Fibroblast of the aortic adventitia (primary cell): ENCODE measurements at regions not wholly inside any gene's neighbourhood (a gene's known extent, or its start where the extent isn't known, plus 50 kb on each side); places are given as distances from the start of the nearest gene placed in this dataset.

Experiments
- DNase-seq: peaks from one replicate; pipeline ENCODE4 v3.0.0-alpha.2; 2010; ENCODE audit warnings: low read depth
- H3K4me3 ChIP-seq: 2 replicates; pipeline ENCODE4 v1.5.1; 2011; ENCODE audit warnings: low read depth, mild to moderate bottlenecking, control low read depth, low read length, moderate library complexity
- TF ChIP-seq, protein P1 (sequence below): IDR thresholded peaks from 2 replicates; pipeline ENCODE4 v1.5.1; 2011; ENCODE audit warnings: mild to moderate bottlenecking, low read length, control low read depth, inconsistent platforms; ENCODE audit not compliant: insufficient read depth

DNA sequence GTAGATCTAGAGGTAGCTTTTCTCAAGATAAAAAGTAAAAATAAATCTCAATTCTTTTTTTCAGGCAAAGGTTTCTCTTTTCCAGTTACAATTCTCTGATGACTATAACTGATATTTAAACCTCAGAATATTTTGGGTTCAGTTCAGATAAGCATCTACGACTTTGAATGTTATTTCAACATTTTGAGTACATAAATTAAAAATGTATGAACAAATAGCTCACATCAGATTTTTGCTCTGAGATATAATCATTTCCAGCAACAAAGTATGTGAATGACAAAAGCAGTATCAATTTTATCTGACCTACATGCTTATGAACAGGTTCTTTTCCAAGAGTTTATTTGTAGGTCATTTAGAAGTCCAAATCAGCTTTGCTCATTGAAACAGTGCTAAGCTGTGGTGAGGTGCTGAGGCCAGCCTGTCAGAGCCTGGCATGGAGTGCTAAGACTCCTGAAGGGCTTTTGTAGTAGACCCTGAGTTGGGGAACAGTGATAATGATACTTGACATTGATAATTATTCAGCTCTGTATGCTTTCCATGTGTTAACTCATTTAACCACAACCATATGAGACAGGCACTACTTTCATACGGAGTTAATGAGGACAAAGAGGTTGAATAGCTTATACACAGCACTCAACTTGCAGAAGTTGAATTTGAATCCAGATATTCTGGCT is 205.0 kb upstream of the DCN start:
- no peak for DNase-seq
- no peak overlapping the region for H3K4me3 ChIP-seq
- TF ChIP-seq, protein P1, sequence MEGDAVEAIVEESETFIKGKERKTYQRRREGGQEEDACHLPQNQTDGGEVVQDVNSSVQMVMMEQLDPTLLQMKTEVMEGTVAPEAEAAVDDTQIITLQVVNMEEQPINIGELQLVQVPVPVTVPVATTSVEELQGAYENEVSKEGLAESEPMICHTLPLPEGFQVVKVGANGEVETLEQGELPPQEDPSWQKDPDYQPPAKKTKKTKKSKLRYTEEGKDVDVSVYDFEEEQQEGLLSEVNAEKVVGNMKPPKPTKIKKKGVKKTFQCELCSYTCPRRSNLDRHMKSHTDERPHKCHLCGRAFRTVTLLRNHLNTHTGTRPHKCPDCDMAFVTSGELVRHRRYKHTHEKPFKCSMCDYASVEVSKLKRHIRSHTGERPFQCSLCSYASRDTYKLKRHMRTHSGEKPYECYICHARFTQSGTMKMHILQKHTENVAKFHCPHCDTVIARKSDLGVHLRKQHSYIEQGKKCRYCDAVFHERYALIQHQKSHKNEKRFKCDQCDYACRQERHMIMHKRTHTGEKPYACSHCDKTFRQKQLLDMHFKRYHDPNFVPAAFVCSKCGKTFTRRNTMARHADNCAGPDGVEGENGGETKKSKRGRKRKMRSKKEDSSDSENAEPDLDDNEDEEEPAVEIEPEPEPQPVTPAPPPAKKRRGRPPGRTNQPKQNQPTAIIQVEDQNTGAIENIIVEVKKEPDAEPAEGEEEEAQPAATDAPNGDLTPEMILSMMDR: no peak

DNA sequence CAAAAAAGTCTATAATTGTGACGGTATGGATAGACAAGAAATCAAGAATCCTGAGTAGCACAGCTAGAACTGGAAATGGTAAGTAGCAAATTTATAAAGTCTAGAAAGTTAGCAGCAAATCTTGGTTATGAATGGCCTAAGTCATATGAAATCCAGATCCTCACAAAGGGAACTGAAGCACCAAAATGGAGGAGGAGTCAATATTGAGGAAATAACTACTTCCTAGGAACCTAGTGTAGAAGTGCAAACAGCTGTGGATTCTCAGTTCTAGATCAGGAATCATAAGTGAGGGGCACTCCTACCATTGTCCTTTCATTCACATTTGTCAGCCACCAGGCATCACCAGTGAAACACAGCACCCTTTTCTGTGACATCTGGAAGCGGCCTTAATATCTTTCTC is 202.2 kb upstream of the DCN start:
- TF ChIP-seq, protein P1: no peak
- DNase-seq: no peak
- H3K4me3 ChIP-seq: no peak overlapping the region

- H3K4me3 ChIP-seq: no peak overlapping the region
- peak; percentile 9 for DNase-seq
- TF ChIP-seq, protein P1: no peak
These were observed 201.7 kb upstream of the DCN start for GRCh38 chr12:91384366-91384765.

DNA sequence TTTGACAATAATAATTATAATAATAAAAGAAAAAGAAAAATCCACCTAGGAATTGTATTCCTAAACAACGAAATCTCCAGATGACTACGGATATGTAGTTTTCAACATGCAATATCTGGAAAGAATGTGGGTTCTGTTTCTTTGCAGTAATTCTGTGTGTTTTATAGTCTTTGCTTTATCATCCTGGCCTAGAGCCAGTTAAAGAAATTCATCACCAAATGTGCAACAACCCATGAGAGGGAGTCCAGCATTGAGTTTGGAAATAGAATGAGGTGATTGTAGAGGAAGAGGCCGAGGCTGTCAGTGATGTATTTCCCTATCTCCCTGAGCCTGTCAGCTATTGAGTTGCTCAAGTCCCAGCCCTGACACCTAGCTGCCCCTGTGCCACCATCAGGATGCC is 200.5 kb upstream of the DCN start:
- TF ChIP-seq, protein P1: no peak
- peak; percentile 39 for DNase-seq
- H3K4me3 ChIP-seq: no peak overlapping the region

DNA sequence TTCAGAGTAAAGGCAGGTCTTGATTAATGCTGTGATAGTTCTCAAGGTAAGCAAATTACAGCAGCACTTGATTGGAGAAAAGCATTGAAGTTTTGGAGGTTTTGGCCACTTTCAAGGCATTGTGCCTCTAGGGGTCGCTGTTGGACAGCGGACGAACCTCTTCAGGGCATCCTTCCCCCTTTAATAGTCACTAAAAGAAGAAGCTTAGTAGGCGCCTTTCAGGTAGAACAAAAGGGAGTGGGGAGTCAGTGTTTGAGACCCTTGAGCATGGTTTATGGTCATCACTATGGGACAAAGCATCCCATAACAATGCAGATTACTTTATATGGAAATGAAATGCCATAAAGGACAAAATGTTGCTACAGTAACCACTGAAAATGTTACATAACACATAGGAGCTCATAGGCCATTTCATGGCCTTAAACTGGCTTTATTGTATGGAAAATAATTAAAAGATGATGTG is 199.5 kb upstream of the DCN start:
- TF ChIP-seq, protein P1: peak; percentile 89
- peak; percentile 85 for DNase-seq
- H3K4me3 ChIP-seq: peak overlapping the region; percentile 69

DNA sequence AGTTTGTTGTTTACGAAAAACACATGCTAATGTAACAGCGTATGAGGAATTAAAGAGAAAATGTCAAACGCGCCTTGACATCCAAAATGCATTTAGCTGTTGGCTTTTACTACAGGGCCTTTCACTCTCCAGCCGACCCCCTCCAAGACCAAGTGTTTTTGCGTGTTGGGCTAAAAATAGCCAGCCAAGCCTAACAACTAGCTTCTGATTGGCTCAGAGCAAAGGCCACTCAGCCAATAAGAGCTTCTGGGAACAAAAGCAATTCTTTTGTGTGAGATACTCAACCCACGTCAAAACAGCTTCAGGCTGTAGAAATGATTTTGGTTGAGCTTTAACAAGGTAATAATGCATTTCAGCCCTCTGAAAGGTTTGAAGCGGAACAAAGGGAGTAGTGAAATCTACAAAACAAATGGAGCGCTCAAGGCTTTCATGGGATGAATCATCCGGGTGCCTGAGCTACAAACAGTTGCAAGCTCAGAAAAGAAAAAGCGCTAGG is 198.7 kb upstream of the DCN start:
- peak; percentile 90 for DNase-seq
- H3K4me3 ChIP-seq: peak overlapping the region; percentile 69
- TF ChIP-seq, protein P1: no peak
